SK-N-SH (cell line): ENCODE measurements at regions not wholly inside any gene's neighbourhood (a gene's known extent, or its start where the extent isn't known, plus 50 kb on each side); places are given as distances from the start of the nearest gene placed in this dataset.

Experiments used
- CTCF ChIA-PET: fragments of 300-600, 350-600 bp; formaldehyde crosslinking; extraction: SDS; loops from one replicate; lab custom pipeline; 2021; lab: Yijun Ruan, JAX
- POLR2A ChIA-PET: fragments of 350-600 bp; sonication (Branson Sonifier 250); formaldehyde crosslinking; extraction: SDS; loops from one replicate; lab custom pipeline; 2020; ENCODE audit warnings: antibody characterized with exemption, inconsistent platforms; lab: Yijun Ruan, JAX
- DNase-seq: peaks from one replicate; pipeline ENCODE4 v3.0.0; 2012
- H2AFZ ChIP-seq: fragments of 200-600 bp; sonication (generic); 2 replicates; pipeline ENCODE4 v1.8.1; 2016; ENCODE audit warnings: antibody characterized with exemption, mild to moderate bottlenecking, low read depth
- H3F3A ChIP-seq: fragments of 200-600 bp; sonication (generic); replicated peaks from 2 replicates; pipeline ENCODE3; 2016; ENCODE audit warnings: antibody characterized with exemption, mild to moderate bottlenecking; ENCODE audit not compliant: insufficient read depth
- H3K27ac ChIP-seq, 2 experiments: fragments of 200-500 bp in 1 of 2; fragments of 200-600 bp in 1 of 2; sonication (Bioruptor generic) in 1 of 2; sonication (generic), shearing (Covaris generic) in 1 of 2; 2 replicates each; pipeline versions ENCODE4 v1.5.1 to v1.6.1; 2014 to 2016; ENCODE audit warnings: low read depth in 2 of 2, inconsistent platforms in 1 of 2, low read length in 1 of 2, mild to moderate bottlenecking in 1 of 2, mixed read lengths in 1 of 2
- H3K27me3 ChIP-seq: fragments of 200-600 bp; sonication (generic), shearing (Covaris generic); 2 replicates; pipeline ENCODE4 v1.6.1; 2016; ENCODE audit warnings: mixed run types; ENCODE audit not compliant: insufficient read depth
- H3K36me3 ChIP-seq, 2 experiments: fragments of 200-500 bp in 1 of 2; fragments of 200-600 bp in 1 of 2; sonication (Bioruptor generic) in 1 of 2; sonication (generic) in 1 of 2; replicated peaks in 1 of 2; 2 replicates each; pipeline versions ENCODE3 to v1.5.1; 2014 to 2016; ENCODE audit warnings: low read length in 1 of 2, mild to moderate bottlenecking in 1 of 2; ENCODE audit not compliant: insufficient read depth in 2 of 2, control insufficient read depth in 1 of 2
- H3K4me1 ChIP-seq, 2 experiments: fragments of 200-500 bp in 1 of 2; fragments of 200-600 bp in 1 of 2; sonication (Bioruptor generic) in 1 of 2; sonication (generic), shearing (Covaris generic) in 1 of 2; 2 replicates each; pipeline versions ENCODE4 v1.5.1 to v1.6.1; 2014 to 2016; ENCODE audit warnings: low read depth in 1 of 2, low read length in 1 of 2, mixed run types in 1 of 2; ENCODE audit not compliant: insufficient read depth in 2 of 2, control insufficient read depth in 1 of 2
- H3K4me2 ChIP-seq: fragments of 200-600 bp; sonication (generic), shearing (Covaris generic); 2 replicates; pipeline ENCODE4 v1.6.1; 2017; ENCODE audit warnings: mixed run types
- H3K4me3 ChIP-seq, 2 experiments: fragments of 200-500 bp in 1 of 2; fragments of 200-600 bp in 1 of 2; sonication (Bioruptor generic) in 1 of 2; sonication (generic), shearing (Covaris generic) in 1 of 2; 2 replicates each; pipeline versions ENCODE4 v1.5.1 to v1.8.1; 2014 to 2016; ENCODE audit warnings: low read depth in 2 of 2, inconsistent platforms in 1 of 2, low read length in 1 of 2, mild to moderate bottlenecking in 1 of 2, mixed read lengths in 1 of 2, moderate library complexity in 1 of 2
- H3K79me2 ChIP-seq: fragments of 200-600 bp; sonication (generic); 2 replicates; pipeline ENCODE4 v1.8.1; 2017; ENCODE audit warnings: mild to moderate bottlenecking; ENCODE audit not compliant: insufficient read depth
- H3K9ac ChIP-seq: fragments of 200-600 bp; sonication (generic); 2 replicates; pipeline ENCODE4 v1.6.1; 2017; ENCODE audit warnings: mixed run types
- H3K9me2 ChIP-seq: fragments of 200-600 bp; sonication (generic); 2 replicates; pipeline ENCODE4 v1.6.1; 2017; ENCODE audit warnings: mixed run types
- H3K9me3 ChIP-seq: fragments of 200-600 bp; sonication (generic); 2 replicates; pipeline ENCODE4 v1.6.1; 2017; ENCODE audit warnings: mixed run types, mild to moderate bottlenecking, moderate library complexity
- H4K20me1 ChIP-seq: fragments of 200-600 bp; sonication (generic); 2 replicates; pipeline ENCODE4 v1.6.1; 2017; ENCODE audit warnings: mild to moderate bottlenecking, mixed run types; ENCODE audit not compliant: insufficient read depth
- EP300 ChIP-seq, 2 experiments: IDR thresholded peaks; 2 replicates each; pipeline versions ENCODE4 v1.4.0 to v1.6.1; 2012; ENCODE audit warnings: borderline replicate concordance in 1 of 2, low read depth in 1 of 2, low read length in 1 of 2
- EZH2phosphoT487 ChIP-seq: fragments of 200-600 bp; sonication (generic); IDR thresholded peaks from 2 replicates; pipeline ENCODE4 v1.6.1; 2017; ENCODE audit warnings: low read depth, mixed run types, mild to moderate bottlenecking, antibody characterized with exemption, moderate library complexity, borderline replicate concordance
- FOXJ3 ChIP-seq: sonication (generic); formaldehyde crosslinking; IDR thresholded peaks from 2 replicates; pipeline ENCODE4 v1.5.1; 2020; ENCODE audit warnings: mild to moderate bottlenecking, missing genetic modification reagents
- FOXM1 ChIP-seq: IDR thresholded peaks from 2 replicates; pipeline ENCODE4 v1.4.0; 2012; ENCODE audit warnings: low read depth, mild to moderate bottlenecking
- GABPA ChIP-seq: IDR thresholded peaks from 2 replicates; pipeline ENCODE4 v1.4.0; 2012; ENCODE audit warnings: low read depth, mild to moderate bottlenecking
- IRF3 ChIP-seq: fragments of 150-350 bp; IDR thresholded peaks from 2 replicates; pipeline ENCODE4 v1.6.1; 2016; ENCODE audit warnings: mild to moderate bottlenecking, low read depth, low read length
- JUND ChIP-seq: IDR thresholded peaks from 2 replicates; pipeline ENCODE4 v1.4.0; 2012
- MAX ChIP-seq: IDR thresholded peaks from 2 replicates; pipeline ENCODE4 v1.4.0; 2012; ENCODE audit warnings: low read depth
- MEF2A ChIP-seq: IDR thresholded peaks from 2 replicates; pipeline ENCODE4 v1.4.0; 2012; ENCODE audit warnings: low read depth, borderline replicate concordance
- MXI1 ChIP-seq: IDR thresholded peaks from 2 replicates; pipeline ENCODE4 v1.6.1; 2012; ENCODE audit warnings: mild to moderate bottlenecking, low read depth, low read length, improper control_type of control experiment
- NFIC ChIP-seq: IDR thresholded peaks from 2 replicates; pipeline ENCODE4 v1.4.0; 2012; ENCODE audit warnings: borderline replicate concordance
- NRF1 ChIP-seq: IDR thresholded peaks from 2 replicates; pipeline ENCODE4 v1.6.1; 2012; ENCODE audit warnings: low read depth, mild to moderate bottlenecking, low read length
- PBX3 ChIP-seq: IDR thresholded peaks from 2 replicates; pipeline ENCODE4; 2012
- RAD21 ChIP-seq: IDR thresholded peaks from 2 replicates; pipeline ENCODE4 v1.6.1; 2012; ENCODE audit warnings: mild to moderate bottlenecking, low read length
- RXRA ChIP-seq: IDR thresholded peaks from 2 replicates; pipeline ENCODE4 v1.4.0; 2012; ENCODE audit warnings: low read depth, mild to moderate bottlenecking, borderline replicate concordance
- WGBS: methylation state at CpG from one replicate; pipeline ENCODE4 v1.1.6; 2017; ENCODE audit warnings: low lambda C conversion rate; 5-methylcytosine and 5-hydroxymethylcytosine counted together

- no peak for TF ChIP-seq FOXM1
- TF ChIP-seq FOXJ3 (CRISPR knock-in tag) = no peak
- TF ChIP-seq, all 33 proteins: peak for 3
Observed at GRCh38 chr12:125533434-125534029, 468.3 kb downstream of the AACS start (continued).

- Histone ChIP-seq H3K36me3 (no peaks in the 10 kb centered on the region), H3K9ac (no peak overlapping the region), H3K9me2 (no peaks in the 10 kb centered on the region), H3K27me3 (no peaks in the 10 kb centered on the region), H3K9me3 (no peaks in the 10 kb centered on the region), H3K4me3 (no peak overlapping the region), H3K79me2 (no peaks in the 10 kb centered on the region), H4K20me1 (no peaks in the 10 kb centered on the region), H3K4me1 (no peaks in the 10 kb centered on the region), H3F3A (no peaks in the 10 kb centered on the region), H2AFZ (no peak overlapping the region), H3K27ac (no peak overlapping the region), H3K4me2 (no peak overlapping the region)
- CTCF ChIA-PET = no interaction called here
- TF ChIP-seq NFIC (no peak), RXRA (no peak), EZH2phosphoT487 (no peak), JUND (no peak), RAD21 (no peak), PBX3 (no peak), GABPA (no peak), MXI1 (no peak), IRF3 (no peak), EP300 (IDR thresholded peaks at IDR 0.05; ENCODE audit: borderline replicate concordance in 1 of 2, low read depth in 1 of 2, low read length in 1 of 2) (no peak), NRF1 (no peak), MEF2A (no peak), MAX (no peak)
- DNase-seq = no peak
- 15% methylated on average over 11 of the region's 11 CpGs for WGBS
- POLR2A ChIA-PET = no interaction called here
Observed at GRCh38 chr12:125538401-125539199, 473.4 kb downstream of the AACS start.
